Skeletal muscle cell (primary cell): ENCODE measurements at regions not wholly inside any gene's neighbourhood (a gene's known extent, or its start where the extent isn't known, plus 50 kb on each side); places are given as distances from the start of the nearest gene placed in this dataset.
"Not testable (repeated sequence)": the region's sequence is repeated elsewhere in the genome, so short reads cannot be mapped to it uniquely, and the experiment has no call there.

Experiments
- DNase-seq: peaks from one replicate; pipeline ENCODE4 v3.0.0-alpha.2; 2010; ENCODE audit warnings: low read depth
- H3K4me3 ChIP-seq: 2 replicates; pipeline ENCODE4 v1.5.1; 2011; ENCODE audit warnings: low read depth, mild to moderate bottlenecking, control low read depth, low read length, moderate library complexity

- H3K4me3 ChIP-seq: no peak overlapping the region
- no peak for DNase-seq
These were observed 80.3 kb upstream of the RBM19 start for GRCh38 chr12:114046236-114046998.

GRCh38 chr12:114045349-114045748 lies 79.2 kb upstream of the RBM19 start:
- no peak for DNase-seq
- no peak overlapping the region for H3K4me3 ChIP-seq

GRCh38 chr12:114041590-114041989 lies 75.5 kb upstream of the RBM19 start:
- H3K4me3 ChIP-seq: no peak overlapping the region
- DNase-seq: no peak

GRCh38 chr12:114041136-114041535 lies 75.0 kb upstream of the RBM19 start:
- no peak overlapping the region for H3K4me3 ChIP-seq

GRCh38 chr12:114038962-114039361 lies 72.8 kb upstream of the RBM19 start:
- H3K4me3 ChIP-seq: no peak overlapping the region
- no peak for DNase-seq

More at GRCh38 chr12:114041136-114041535, 75.0 kb upstream of the RBM19 start:
- no peak for DNase-seq

GRCh38 chr12:114032801-114033200 lies 66.7 kb upstream of the RBM19 start:
- H3K4me3 ChIP-seq: no peak overlapping the region
- DNase-seq: no peak

GRCh38 chr12:114030451-114030850 lies 64.3 kb upstream of the RBM19 start:
- DNase-seq: no peak
- no peak overlapping the region for H3K4me3 ChIP-seq

- no peak overlapping the region for H3K4me3 ChIP-seq
These were observed 60.7 kb upstream of the RBM19 start for GRCh38 chr12:114026805-114027204.

GRCh38 chr12:114025935-114026334 lies 59.8 kb upstream of the RBM19 start:
- H3K4me3 ChIP-seq: no peak overlapping the region
- no peak for DNase-seq

More at GRCh38 chr12:114026805-114027204, 60.7 kb upstream of the RBM19 start:
- no peak for DNase-seq

GRCh38 chr12:114022081-114022480 lies 56.0 kb upstream of the RBM19 start:
- not testable (repeated sequence) for DNase-seq, H3K4me3 ChIP-seq

GRCh38 chr12:114018669-114019068 lies 52.5 kb upstream of the RBM19 start:
- H3K4me3 ChIP-seq: no peak overlapping the region
- no peak for DNase-seq
